WTC11 (cell line): ENCODE measurements at regions not wholly inside any gene's neighbourhood (a gene's known extent, or its start where the extent isn't known, plus 50 kb on each side); places are given as distances from the start of the nearest gene placed in this dataset.

Source experiments
- ATAC-seq: fragments of 200-7000 bp; cut with Tn5 transposase; 2 replicates; pipeline ENCODE4 v1.10.0; 2021; ENCODE audit warnings: mild to moderate bottlenecking, moderate library complexity
- CTCF ChIA-PET: fragments of 300-600 bp; sonication (Branson Sonifier 250); formaldehyde crosslinking; loops from one replicate; lab custom pipeline; 2021; ENCODE audit warnings: antibody characterized with exemption; lab: Charles Lee
- POLR2A ChIA-PET: fragments of 350-600 bp; sonication (Branson Sonifier 250); formaldehyde crosslinking; loops from one replicate; lab custom pipeline; 2021; ENCODE audit warnings: antibody characterized with exemption; lab: Charles Lee
- DNase-seq: peaks from one replicate; pipeline ENCODE4 v3.0.0; 2021; ENCODE audit warnings: low spot score
- H3K27ac Mint-ChIP-seq: 2 replicates; pipeline ENCODE4 v1.8.0; 2021; ENCODE audit warnings: mixed read lengths
- H3K27me3 Mint-ChIP-seq: 2 replicates; pipeline ENCODE4 v1.8.0; 2021; ENCODE audit warnings: low read depth, mild to moderate bottlenecking, moderate library complexity, mixed read lengths
- H3K36me3 Mint-ChIP-seq: 2 replicates; pipeline ENCODE4 v1.8.0; 2021; ENCODE audit warnings: mixed read lengths
- H3K4me1 Mint-ChIP-seq: 2 replicates; pipeline ENCODE4 v1.8.0; 2022; ENCODE audit warnings: mixed read lengths
- H3K4me3 Mint-ChIP-seq: 2 replicates; pipeline ENCODE4 v1.8.0; 2021; ENCODE audit warnings: mild to moderate bottlenecking, moderate library complexity, mixed read lengths
- H3K9me3 Mint-ChIP-seq: 2 replicates; pipeline ENCODE4 v1.8.0; 2021; ENCODE audit warnings: mixed read lengths
- CBFB ChIP-seq: sonication (generic); formaldehyde crosslinking; IDR thresholded peaks from 2 replicates; pipeline ENCODE4 v1.8.1; 2022; ENCODE audit warnings: mild to moderate bottlenecking, low read depth, missing genetic modification reagents
- CREB1 ChIP-seq: sonication (generic); formaldehyde crosslinking; IDR thresholded peaks from 2 replicates; pipeline ENCODE4 v1.8.0; 2023; ENCODE audit warnings: mild to moderate bottlenecking, missing genetic modification reagents
- CREM ChIP-seq: sonication (generic); formaldehyde crosslinking; IDR thresholded peaks from 2 replicates; pipeline ENCODE4 v1.8.1; 2022; ENCODE audit warnings: mild to moderate bottlenecking, missing genetic modification reagents, moderate library complexity
- ETV6 ChIP-seq: sonication (generic); formaldehyde crosslinking; IDR thresholded peaks from 2 replicates; pipeline ENCODE4 v1.8.1; 2022; ENCODE audit warnings: mild to moderate bottlenecking, missing genetic modification reagents
- FOXJ3 ChIP-seq: sonication (generic); formaldehyde crosslinking; IDR thresholded peaks from 2 replicates; pipeline ENCODE4 v1.9.0; 2021; ENCODE audit warnings: missing genetic modification reagents, mild to moderate bottlenecking, borderline replicate concordance
- JAZF1 ChIP-seq: fragments of 250-450 bp; sonication (Bioruptor Pico); IDR thresholded peaks from 2 replicates; pipeline ENCODE4 v1.9.0; 2021; ENCODE audit warnings: moderate library complexity, mild to moderate bottlenecking, inconsistent platforms
- MXD4 ChIP-seq: fragments of 250-450 bp; sonication (Bioruptor Pico); IDR thresholded peaks from 2 replicates; pipeline ENCODE4 v1.8.0; 2021; ENCODE audit warnings: mild to moderate bottlenecking, moderate library complexity, borderline replicate concordance
- PRRX2 ChIP-seq: fragments of 250-450 bp; sonication (Bioruptor Pico); IDR thresholded peaks from 2 replicates; pipeline ENCODE4 v1.8.0; 2021; ENCODE audit warnings: mild to moderate bottlenecking
- RELA ChIP-seq: sonication (generic); formaldehyde crosslinking; IDR thresholded peaks from 2 replicates; pipeline ENCODE4 v1.8.1; 2022; ENCODE audit warnings: missing genetic modification reagents, mild to moderate bottlenecking, borderline replicate concordance
- SOX15 ChIP-seq: fragments of 250-450 bp; sonication (Bioruptor Pico); IDR thresholded peaks from 2 replicates; pipeline ENCODE4 v1.9.0; 2021; ENCODE audit warnings: mild to moderate bottlenecking
- TCF7 ChIP-seq: sonication (generic); formaldehyde crosslinking; IDR thresholded peaks from 2 replicates; pipeline ENCODE4 v1.8.0; 2022; ENCODE audit warnings: mild to moderate bottlenecking, low read depth, missing genetic modification reagents, moderate library complexity
- TEAD1 ChIP-seq: sonication (generic); formaldehyde crosslinking; IDR thresholded peaks from 2 replicates; pipeline ENCODE4 v1.8.0; 2022; ENCODE audit warnings: mild to moderate bottlenecking, missing genetic modification reagents
- TP53 ChIP-seq: sonication (generic); formaldehyde crosslinking; IDR thresholded peaks from 2 replicates; pipeline ENCODE4 v1.8.1; 2023; ENCODE audit warnings: mild to moderate bottlenecking, missing genetic modification reagents
- ZNF219 ChIP-seq: sonication (generic); formaldehyde crosslinking; IDR thresholded peaks from 2 replicates; pipeline ENCODE4 v1.8.0; 2023; ENCODE audit warnings: missing genetic modification reagents, mild to moderate bottlenecking, borderline replicate concordance
- ZNF263 ChIP-seq: sonication (generic); formaldehyde crosslinking; IDR thresholded peaks from 2 replicates; pipeline ENCODE4 v1.8.1; 2022; ENCODE audit warnings: low read depth, mild to moderate bottlenecking, moderate library complexity, missing genetic modification reagents
- ZNF396 ChIP-seq: fragments of 250-450 bp; sonication (Bioruptor Pico); IDR thresholded peaks from 2 replicates; pipeline ENCODE4 v1.8.0; 2021; ENCODE audit warnings: mild to moderate bottlenecking, moderate library complexity, borderline replicate concordance
- TF ChIP-seq, protein P1 (sequence below): fragments of 250-450 bp; sonication (Bioruptor Pico); IDR thresholded peaks from 2 replicates; pipeline ENCODE4 v1.9.0; 2021; ENCODE audit warnings: mild to moderate bottlenecking
- TF ChIP-seq, protein P2 (sequence below): sonication (generic); formaldehyde crosslinking; IDR thresholded peaks from 2 replicates; pipeline ENCODE4 v1.8.0; 2023; ENCODE audit warnings: missing genetic modification reagents, mild to moderate bottlenecking, borderline replicate concordance
- TF ChIP-seq, protein P3 (sequence below): fragments of 200-600 bp; IDR thresholded peaks from 2 replicates; pipeline ENCODE4 v1.8.0; 2022; ENCODE audit warnings: antibody characterized with exemption
- TF ChIP-seq, protein P4 (sequence below): fragments of 250-450 bp; sonication (Bioruptor Pico); conservative IDR thresholded peaks from 2 replicates; pipeline ENCODE4 v1.9.0; 2021; ENCODE audit warnings: mild to moderate bottlenecking

DNA sequence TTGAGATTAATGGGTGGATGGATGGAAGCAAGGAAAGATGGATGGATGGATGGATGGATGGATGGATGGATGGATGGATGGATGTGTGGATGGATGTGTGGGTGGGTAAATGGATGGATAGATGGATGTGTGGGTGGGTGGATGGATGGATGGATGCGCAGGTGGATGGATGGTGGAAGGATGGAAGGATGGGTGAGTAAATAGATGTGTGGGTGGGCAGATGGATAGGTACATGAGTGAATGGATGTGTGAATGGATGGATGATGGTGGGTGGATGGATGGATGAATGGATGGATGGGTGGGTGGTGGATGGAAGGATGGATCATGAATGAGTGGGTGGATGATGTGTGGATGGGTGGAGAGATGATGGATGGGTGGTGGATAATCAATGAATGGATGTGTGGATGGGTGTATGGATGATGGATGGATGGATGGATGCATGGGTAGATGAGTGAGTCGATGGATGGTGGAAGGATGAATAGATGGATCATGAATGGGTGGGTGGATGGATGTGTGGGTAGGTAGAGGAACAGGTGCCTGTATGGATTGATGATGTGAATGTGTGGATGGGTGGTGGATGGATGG is 375.2 kb downstream of the BRD1 start:
- POLR2A ChIA-PET, result no interaction called here
- CTCF ChIA-PET, result no interaction called here
- no peak overlapping the region for H3K27ac Mint-ChIP-seq
- peaks cover 8% of the 10 kb centered on the region for H3K27me3 Mint-ChIP-seq
- DNase-seq (no peak), ATAC-seq (no peak)
- no peaks in the 10 kb centered on the region for H3K9me3 Mint-ChIP-seq
- H3K4me1 Mint-ChIP-seq, result peaks cover 47% of the 10 kb centered on the region
- no peak overlapping the region for H3K4me3 Mint-ChIP-seq
- no peak for TF ChIP-seq CREM (CRISPR knock-in tag)
- TF ChIP-seq, protein P1, sequence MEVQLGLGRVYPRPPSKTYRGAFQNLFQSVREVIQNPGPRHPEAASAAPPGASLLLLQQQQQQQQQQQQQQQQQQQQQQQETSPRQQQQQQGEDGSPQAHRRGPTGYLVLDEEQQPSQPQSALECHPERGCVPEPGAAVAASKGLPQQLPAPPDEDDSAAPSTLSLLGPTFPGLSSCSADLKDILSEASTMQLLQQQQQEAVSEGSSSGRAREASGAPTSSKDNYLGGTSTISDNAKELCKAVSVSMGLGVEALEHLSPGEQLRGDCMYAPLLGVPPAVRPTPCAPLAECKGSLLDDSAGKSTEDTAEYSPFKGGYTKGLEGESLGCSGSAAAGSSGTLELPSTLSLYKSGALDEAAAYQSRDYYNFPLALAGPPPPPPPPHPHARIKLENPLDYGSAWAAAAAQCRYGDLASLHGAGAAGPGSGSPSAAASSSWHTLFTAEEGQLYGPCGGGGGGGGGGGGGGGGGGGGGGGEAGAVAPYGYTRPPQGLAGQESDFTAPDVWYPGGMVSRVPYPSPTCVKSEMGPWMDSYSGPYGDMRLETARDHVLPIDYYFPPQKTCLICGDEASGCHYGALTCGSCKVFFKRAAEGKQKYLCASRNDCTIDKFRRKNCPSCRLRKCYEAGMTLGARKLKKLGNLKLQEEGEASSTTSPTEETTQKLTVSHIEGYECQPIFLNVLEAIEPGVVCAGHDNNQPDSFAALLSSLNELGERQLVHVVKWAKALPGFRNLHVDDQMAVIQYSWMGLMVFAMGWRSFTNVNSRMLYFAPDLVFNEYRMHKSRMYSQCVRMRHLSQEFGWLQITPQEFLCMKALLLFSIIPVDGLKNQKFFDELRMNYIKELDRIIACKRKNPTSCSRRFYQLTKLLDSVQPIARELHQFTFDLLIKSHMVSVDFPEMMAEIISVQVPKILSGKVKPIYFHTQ (CRISPR knock-in tag), result no peak
- no peak for TF ChIP-seq TCF7 (CRISPR knock-in tag)
- no peak for TF ChIP-seq CREB1
- TF ChIP-seq, protein P2, sequence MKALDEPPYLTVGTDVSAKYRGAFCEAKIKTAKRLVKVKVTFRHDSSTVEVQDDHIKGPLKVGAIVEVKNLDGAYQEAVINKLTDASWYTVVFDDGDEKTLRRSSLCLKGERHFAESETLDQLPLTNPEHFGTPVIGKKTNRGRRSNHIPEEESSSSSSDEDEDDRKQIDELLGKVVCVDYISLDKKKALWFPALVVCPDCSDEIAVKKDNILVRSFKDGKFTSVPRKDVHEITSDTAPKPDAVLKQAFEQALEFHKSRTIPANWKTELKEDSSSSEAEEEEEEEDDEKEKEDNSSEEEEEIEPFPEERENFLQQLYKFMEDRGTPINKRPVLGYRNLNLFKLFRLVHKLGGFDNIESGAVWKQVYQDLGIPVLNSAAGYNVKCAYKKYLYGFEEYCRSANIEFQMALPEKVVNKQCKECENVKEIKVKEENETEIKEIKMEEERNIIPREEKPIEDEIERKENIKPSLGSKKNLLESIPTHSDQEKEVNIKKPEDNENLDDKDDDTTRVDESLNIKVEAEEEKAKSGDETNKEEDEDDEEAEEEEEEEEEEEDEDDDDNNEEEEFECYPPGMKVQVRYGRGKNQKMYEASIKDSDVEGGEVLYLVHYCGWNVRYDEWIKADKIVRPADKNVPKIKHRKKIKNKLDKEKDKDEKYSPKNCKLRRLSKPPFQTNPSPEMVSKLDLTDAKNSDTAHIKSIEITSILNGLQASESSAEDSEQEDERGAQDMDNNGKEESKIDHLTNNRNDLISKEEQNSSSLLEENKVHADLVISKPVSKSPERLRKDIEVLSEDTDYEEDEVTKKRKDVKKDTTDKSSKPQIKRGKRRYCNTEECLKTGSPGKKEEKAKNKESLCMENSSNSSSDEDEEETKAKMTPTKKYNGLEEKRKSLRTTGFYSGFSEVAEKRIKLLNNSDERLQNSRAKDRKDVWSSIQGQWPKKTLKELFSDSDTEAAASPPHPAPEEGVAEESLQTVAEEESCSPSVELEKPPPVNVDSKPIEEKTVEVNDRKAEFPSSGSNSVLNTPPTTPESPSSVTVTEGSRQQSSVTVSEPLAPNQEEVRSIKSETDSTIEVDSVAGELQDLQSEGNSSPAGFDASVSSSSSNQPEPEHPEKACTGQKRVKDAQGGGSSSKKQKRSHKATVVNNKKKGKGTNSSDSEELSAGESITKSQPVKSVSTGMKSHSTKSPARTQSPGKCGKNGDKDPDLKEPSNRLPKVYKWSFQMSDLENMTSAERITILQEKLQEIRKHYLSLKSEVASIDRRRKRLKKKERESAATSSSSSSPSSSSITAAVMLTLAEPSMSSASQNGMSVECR (CRISPR knock-in tag), result no peak
- TF ChIP-seq ZNF396 (CRISPR knock-in tag), result no peak
- TF ChIP-seq PRRX2 (CRISPR knock-in tag), result no peak
- no peak for TF ChIP-seq FOXJ3
- TF ChIP-seq ZNF219, result no peak
- no peak for TF ChIP-seq CBFB (CRISPR knock-in tag)
- TF ChIP-seq TEAD1 (CRISPR knock-in tag), result no peak
- TF ChIP-seq TP53 (CRISPR knock-in tag), result no peak
- no peak for TF ChIP-seq ETV6
- TF ChIP-seq, protein P3, sequence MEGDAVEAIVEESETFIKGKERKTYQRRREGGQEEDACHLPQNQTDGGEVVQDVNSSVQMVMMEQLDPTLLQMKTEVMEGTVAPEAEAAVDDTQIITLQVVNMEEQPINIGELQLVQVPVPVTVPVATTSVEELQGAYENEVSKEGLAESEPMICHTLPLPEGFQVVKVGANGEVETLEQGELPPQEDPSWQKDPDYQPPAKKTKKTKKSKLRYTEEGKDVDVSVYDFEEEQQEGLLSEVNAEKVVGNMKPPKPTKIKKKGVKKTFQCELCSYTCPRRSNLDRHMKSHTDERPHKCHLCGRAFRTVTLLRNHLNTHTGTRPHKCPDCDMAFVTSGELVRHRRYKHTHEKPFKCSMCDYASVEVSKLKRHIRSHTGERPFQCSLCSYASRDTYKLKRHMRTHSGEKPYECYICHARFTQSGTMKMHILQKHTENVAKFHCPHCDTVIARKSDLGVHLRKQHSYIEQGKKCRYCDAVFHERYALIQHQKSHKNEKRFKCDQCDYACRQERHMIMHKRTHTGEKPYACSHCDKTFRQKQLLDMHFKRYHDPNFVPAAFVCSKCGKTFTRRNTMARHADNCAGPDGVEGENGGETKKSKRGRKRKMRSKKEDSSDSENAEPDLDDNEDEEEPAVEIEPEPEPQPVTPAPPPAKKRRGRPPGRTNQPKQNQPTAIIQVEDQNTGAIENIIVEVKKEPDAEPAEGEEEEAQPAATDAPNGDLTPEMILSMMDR, result no peak
- TF ChIP-seq JAZF1 (CRISPR knock-in tag), result no peak
- TF ChIP-seq, protein P4, sequence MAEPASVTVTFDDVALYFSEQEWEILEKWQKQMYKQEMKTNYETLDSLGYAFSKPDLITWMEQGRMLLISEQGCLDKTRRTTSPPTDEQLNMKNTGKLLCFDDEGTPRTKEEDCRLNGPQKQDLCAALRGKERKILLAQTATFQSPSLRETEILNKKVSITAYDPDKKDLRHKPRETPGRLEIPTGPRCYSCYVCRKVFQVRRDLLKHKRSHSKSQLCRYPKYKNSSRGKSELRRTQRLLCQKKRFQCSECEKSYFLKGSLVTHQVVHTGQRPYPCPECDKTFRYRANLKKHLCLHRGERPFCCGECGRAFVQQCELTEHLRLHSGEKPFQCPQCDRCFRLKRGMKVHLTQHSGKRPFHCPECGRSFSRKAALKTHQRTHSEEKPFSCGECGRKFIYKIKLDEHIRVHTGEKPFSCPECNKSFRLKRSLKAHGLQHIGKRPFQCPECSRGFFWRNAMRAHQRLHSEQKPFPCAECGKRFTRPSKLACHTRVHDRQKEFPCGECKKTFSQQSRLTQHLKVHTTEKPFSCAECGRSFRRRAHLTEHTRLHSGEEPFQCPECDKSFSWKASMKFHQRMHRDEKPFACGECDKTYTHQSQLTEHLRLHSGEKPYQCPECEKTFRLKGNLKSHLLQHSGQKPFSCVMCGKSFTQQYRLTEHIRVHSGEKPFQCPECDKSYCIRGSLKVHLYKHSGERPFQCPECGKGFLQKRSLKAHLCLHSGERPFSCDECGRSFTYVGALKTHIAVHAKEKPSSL, result no peak
- TF ChIP-seq RELA (CRISPR knock-in tag), result no peak
- TF ChIP-seq SOX15 (CRISPR knock-in tag), result no peak
- TF ChIP-seq MXD4, result no peak
- no peak for TF ChIP-seq ZNF263 (CRISPR knock-in tag)
- TF ChIP-seq, all 79 proteins: peak for 0
- no peaks in the 10 kb centered on the region for H3K36me3 Mint-ChIP-seq
